Upper lobe of right lung (tissue), 1 donor: ENCODE measurements at regions not wholly inside any gene's neighbourhood (a gene's known extent, or its start where the extent isn't known, plus 50 kb on each side); places are given as distances from the start of the nearest gene placed in this dataset.

Experiments
- ATAC-seq: fragments of 200-7000 bp; cut with Tn5 transposase; one replicate; pipeline ENCODE4 v1.9.1; 2020; ENCODE audit warnings: mild to moderate bottlenecking, moderate library complexity
- DNase-seq: peaks from one replicate; pipeline ENCODE4 v3.0.0-alpha.2; 2020
- H3K27ac ChIP-seq: fragments of 200-600 bp; one replicate; pipeline ENCODE4 v1.8.0; 2022
- H3K27me3 ChIP-seq: fragments of 200-600 bp; one replicate; pipeline ENCODE4 v1.8.0; 2022; ENCODE audit warnings: mild to moderate bottlenecking
- H3K36me3 ChIP-seq: fragments of 200-600 bp; one replicate; pipeline ENCODE4 v1.8.0; 2022
- H3K4me1 ChIP-seq: fragments of 200-600 bp; one replicate; pipeline ENCODE4 v1.8.0; 2022
- H3K4me3 ChIP-seq: fragments of 200-600 bp; one replicate; pipeline ENCODE4 v1.8.0; 2022; ENCODE audit warnings: mild to moderate bottlenecking
- H3K9me3 ChIP-seq: fragments of 200-600 bp; one replicate; pipeline ENCODE4 v1.8.0; 2022
- CTCF ChIP-seq: fragments of 200-600 bp; IDR thresholded peaks from one replicate; pipeline ENCODE4 v1.8.0; 2022; ENCODE audit warnings: antibody characterized with exemption
- intact Hi-C: fragments of 100-400 bp; cut with DNase I; formaldehyde crosslinking; loops from one replicate; pipeline ENCODE4 v1.11.0; 2022
- donor health status: DM: no; HTN: yes; CAD: no; lungs with severe emphysema.

- no peak for TF ChIP-seq CTCF
- Histone ChIP-seq H3K27me3 (no peaks in the 10 kb centered on the region), H3K4me3 (no peak overlapping the region), H3K4me1 (no peaks in the 10 kb centered on the region), H3K27ac (no peak overlapping the region), H3K9me3 (no peaks in the 10 kb centered on the region), H3K36me3 (no peaks in the 10 kb centered on the region)
- DNase-seq = no peak
- intact Hi-C loops = no loop called here
- no peak for ATAC-seq
Observed at GRCh38 chr11:109769858-109770257, 323.3 kb upstream of the ZC3H12C start.

- intact Hi-C loops = no loop called here
- Histone ChIP-seq H3K4me3 (no peak overlapping the region), H3K27ac (no peak overlapping the region), H3K36me3 (no peaks in the 10 kb centered on the region), H3K9me3 (no peaks in the 10 kb centered on the region), H3K4me1 (no peaks in the 10 kb centered on the region), H3K27me3 (no peaks in the 10 kb centered on the region)
- DNase-seq (no peak), ATAC-seq (no peak)
- TF ChIP-seq CTCF = no peak
Observed at GRCh38 chr11:109770323-109770722, 322.9 kb upstream of the ZC3H12C start.

- Histone ChIP-seq H3K4me1 (no peaks in the 10 kb centered on the region), H3K9me3 (no peaks in the 10 kb centered on the region), H3K36me3 (no peaks in the 10 kb centered on the region), H3K27ac (no peak overlapping the region), H3K4me3 (no peak overlapping the region), H3K27me3 (no peaks in the 10 kb centered on the region)
- ATAC-seq (no peak), DNase-seq (no peak)
- intact Hi-C loops = no loop called here
- no peak for TF ChIP-seq CTCF
Observed at GRCh38 chr11:109772892-109773291, 320.3 kb upstream of the ZC3H12C start.

GRCh38 chr11:109775686-109776085 is 317.5 kb upstream of the ZC3H12C start:
- no peak for TF ChIP-seq CTCF
- Histone ChIP-seq H3K27ac (no peak overlapping the region), H3K27me3 (no peaks in the 10 kb centered on the region), H3K4me3 (no peak overlapping the region), H3K9me3 (no peaks in the 10 kb centered on the region), H3K4me1 (no peaks in the 10 kb centered on the region), H3K36me3 (no peaks in the 10 kb centered on the region)
- DNase-seq (no peak), ATAC-seq (no peak)
- intact Hi-C loops = no loop called here

GRCh38 chr11:109783014-109783413 is 310.2 kb upstream of the ZC3H12C start:
- H3K9me3 ChIP-seq = no peaks in the 10 kb centered on the region
- DNase-seq = no peak
- no peak for TF ChIP-seq CTCF
- H3K27me3 ChIP-seq = no peaks in the 10 kb centered on the region
- H3K36me3 ChIP-seq = no peaks in the 10 kb centered on the region
- intact Hi-C loops = no loop called here
- H3K27ac ChIP-seq = no peak overlapping the region
- no peak for ATAC-seq
- H3K4me3 ChIP-seq = no peak overlapping the region
- no peaks in the 10 kb centered on the region for H3K4me1 ChIP-seq

- Histone ChIP-seq H3K4me1 (no peaks in the 10 kb centered on the region), H3K27me3 (no peaks in the 10 kb centered on the region), H3K27ac (no peak overlapping the region), H3K4me3 (no peak overlapping the region), H3K9me3 (no peaks in the 10 kb centered on the region), H3K36me3 (no peaks in the 10 kb centered on the region)
- no peak for TF ChIP-seq CTCF
- intact Hi-C loops = no loop called here
- ATAC-seq (no peak), DNase-seq (no peak)
Observed at GRCh38 chr11:109783840-109784239, 309.4 kb upstream of the ZC3H12C start.
